GM21786 (cell line): ENCODE measurements at regions not wholly inside any gene's neighbourhood (a gene's known extent, or its start where the extent isn't known, plus 50 kb on each side); places are given as distances from the start of the nearest gene placed in this dataset.

Experiments
- ATAC-seq: cut with Tn5 transposase; IDR thresholded peaks from one replicate; pipeline ENCODE4 v1.9.1; 2021; ENCODE audit not compliant: unreplicated experiment

DNA sequence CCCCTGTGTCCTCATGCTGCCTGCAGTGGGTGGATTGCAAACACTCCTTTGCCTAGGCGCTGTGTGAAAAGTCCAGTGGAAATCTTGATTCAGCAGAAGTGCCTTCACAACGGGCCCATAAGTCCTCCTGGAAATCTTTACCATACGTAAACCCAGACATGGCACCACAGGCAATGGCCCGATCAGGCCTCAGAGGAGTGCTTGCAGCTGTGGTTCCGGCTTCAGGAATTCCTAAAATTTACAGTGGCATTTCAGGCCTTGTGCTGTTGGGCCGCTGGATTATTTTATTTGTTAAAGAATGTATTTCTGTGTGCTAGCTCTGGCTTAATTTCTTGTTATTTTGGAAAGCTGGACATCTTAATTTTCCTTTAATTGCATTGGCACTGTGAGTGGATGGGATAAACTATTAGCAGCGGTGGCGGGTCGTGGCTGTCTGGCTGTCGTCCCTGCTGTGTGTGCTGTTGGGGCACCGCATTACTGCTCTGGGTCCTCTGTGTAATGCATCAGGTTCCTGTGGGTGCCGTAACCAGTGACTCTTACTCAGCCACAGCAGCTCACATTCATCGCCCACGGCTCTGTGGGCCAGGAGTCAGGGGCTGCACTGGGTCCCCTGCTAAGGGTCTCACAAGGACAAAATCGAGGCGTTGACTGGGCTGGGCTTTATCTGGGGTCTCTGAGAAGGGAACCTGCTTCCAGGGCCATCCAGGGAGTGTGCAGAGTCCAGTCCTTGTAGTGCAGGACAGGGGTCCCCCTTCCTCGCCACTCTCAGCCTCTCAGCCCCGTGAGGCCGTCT, 73.1 kb downstream of the RTP5 start:
- ATAC-seq: no peak

GRCh38 chr2:241943209-241943850, 73.8 kb downstream of the RTP5 start:
- no peak for ATAC-seq

- no peak for ATAC-seq
Measured at GRCh38 chr2:241943961-241944575, 74.5 kb downstream of the RTP5 start.

DNA sequence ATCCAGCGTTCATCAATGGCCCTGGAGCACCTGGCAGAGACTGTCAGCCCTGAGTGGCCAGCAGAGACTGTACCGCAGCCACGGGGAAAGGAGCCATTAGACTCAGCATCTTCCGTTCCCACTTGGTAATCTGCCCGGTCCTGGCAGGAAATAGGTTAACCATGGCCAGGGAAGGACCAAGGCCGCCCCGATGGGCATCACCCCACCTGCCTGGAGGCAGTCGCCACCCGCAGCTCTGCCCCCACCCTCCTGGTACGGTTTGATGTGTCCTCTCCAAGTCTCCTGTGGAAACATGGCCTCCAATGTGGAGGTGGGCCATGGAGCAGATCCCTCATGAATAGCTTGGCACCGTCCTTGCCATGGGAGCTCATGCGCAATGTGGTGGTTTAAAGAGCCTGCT, 75.3 kb downstream of the RTP5 start:
- no peak for ATAC-seq

- ATAC-seq: no peak
Measured at GRCh38 chr2:241945311-241945710, 75.8 kb downstream of the RTP5 start.

GRCh38 chr2:241945803-241946202, 76.3 kb downstream of the RTP5 start:
- no peak for ATAC-seq

DNA sequence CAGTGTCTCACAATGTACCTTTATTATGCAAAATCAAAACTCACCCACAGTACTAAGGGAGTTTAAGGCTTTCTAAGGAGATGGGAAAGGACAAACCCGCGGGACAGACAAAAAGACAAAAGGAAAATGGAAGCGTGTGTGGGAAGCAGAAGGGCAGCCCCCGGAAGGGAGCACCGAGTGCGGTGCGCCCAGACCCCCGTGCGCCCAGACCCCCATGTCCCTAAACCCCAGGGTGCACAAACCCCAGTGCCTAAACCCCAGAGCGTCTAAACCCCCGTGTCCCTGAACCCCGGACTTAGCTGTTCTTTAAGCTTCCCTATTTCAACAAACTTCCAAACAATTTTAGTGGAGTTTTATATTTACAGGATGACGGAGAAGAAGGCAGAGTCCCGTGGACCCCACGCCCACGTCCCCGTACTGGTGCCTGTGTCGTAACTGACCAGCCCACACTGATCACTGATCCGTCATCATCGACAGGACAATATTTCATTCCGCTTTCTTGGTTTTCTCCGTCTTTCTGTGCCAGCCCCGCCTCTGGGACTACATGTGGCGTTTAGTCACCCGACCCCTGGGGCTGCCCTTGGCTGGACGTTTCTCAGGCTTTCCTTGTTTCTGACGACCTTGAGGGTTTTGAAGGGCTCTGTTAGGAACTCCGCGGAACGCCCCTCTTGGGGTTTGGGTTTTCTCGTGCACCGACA, 76.9 kb downstream of the RTP5 start:
- no peak for ATAC-seq

DNA sequence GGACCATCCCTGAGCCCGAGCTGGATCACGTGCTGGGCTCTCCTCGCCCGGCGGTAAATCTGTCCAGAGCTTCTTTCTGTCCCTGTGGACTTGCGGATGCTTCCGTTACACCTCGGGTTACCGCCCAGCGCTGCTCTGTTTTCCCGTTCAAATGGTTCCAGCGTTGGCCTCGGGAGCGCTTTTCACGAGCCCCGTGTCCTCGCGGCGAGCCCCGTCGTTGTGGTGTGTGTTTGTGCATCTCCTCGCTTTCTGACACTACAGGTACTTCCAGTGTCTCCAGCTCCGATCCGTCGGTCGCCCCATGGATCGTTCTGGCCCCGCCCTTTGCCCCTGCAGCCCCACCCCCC, 77.4 kb downstream of the RTP5 start:
- no peak for ATAC-seq

DNA sequence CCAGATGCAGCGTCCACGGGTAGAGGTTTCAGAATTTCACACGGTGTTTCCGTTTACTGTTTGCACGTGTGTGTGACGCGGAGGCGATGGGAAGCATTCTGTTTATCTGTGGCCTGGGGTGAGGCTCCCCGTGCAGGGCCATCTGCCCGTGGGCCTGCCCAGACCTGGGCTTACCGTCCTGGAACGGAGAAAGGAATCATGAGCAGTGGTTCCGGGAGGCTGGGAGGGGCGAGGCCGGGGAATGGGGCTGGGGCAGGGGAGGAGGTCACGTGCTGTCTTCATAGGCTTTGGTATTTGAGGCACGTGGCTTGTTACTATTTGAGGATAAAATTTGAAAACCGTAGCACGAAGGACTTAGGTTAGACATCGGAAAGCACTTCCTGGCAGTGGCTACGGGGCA, 77.9 kb downstream of the RTP5 start:
- no peak for ATAC-seq

DNA sequence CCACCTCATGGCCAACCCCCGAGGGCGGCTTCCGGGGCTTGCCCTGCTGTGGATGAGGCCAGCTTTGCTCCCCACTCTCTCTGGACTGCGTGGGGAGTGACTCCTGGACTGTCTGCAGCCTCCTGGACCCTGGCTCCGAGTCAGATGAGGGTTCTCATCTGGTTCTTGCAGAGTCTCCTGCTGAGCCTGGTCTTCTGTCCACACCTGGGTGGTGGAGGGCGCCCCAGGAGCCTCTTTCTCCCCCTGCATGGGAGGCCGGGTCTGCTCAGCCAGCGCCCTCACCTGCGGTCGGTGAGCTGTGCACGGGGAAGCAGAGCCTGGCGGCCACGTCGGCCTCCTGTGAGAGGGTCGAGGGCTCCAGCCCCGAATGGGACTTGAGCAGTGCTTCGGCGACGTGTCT, 78.3 kb downstream of the RTP5 start:
- ATAC-seq: no peak

DNA sequence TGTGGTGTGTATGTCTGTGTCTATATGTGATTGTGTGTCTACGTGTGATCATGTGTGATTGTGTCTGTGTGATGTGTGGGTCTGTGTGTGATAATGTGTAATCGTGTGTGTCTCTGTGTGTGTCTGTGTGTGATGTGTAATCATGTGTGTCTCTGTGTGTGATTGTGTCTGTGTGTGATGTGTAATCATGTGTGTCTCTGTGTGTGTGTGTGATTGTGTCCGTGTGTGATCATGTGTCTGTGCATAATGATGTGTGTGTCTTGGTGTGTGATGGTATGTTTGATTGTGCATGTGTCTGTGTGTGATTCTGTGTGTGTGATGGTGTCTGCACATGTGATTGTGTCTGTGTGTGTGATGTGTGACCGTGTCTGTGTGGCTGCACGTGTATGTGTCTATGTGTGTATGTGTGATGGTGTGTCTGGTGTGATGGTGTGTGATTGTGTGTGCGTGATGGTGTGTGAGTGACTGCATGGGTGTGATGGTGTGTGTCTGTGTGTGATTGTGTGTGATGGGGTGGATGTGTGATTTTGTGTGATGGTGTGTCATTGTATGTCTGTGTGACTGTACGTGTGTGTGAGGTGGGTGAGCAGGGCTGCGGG, 78.9 kb downstream of the RTP5 start:
- no peak for ATAC-seq

DNA sequence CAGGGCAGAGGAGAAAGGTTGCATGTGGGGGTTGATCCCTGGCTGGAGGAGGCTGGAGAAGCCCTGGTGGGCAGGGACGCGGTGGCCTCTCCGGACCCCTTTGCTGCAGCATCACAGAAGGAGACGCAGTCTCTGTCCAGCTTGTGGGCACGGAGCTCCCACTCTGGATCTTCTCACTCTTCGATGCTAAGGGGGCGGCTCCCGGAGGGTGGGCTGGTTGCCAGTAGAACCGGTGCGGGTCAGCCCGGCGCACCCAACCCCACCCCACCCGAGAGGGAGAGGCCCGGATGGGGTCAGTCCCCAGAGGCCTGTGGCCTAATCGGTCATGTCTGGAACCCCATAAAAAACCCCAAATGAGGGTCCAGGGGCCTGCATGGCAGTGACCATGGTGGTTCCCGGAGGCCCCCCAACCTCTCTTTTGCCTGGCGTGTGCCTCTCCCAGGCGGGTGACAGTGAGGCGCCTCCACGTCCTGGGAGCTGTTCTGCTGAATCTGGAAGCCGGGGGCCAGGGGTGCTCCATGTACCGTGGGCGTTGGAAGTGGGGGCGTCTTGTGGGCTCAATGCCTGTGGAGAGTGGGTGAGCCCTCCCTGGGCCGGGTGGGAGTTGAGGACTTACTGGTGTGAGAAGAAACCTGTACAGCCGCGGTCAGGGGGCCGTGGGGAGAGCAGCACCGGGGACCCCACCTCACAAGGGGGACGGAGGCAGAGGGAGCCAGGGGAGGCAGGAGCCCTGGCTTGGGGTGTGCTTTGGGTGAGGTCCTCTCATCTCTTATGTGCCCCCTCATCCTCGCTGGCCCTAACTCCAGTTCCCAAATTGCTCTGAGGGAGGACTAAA, 79.6 kb downstream of the RTP5 start:
- ATAC-seq: no peak

GRCh38 chr2:241949736-241950412, 80.3 kb downstream of the RTP5 start:
- ATAC-seq: no peak

DNA sequence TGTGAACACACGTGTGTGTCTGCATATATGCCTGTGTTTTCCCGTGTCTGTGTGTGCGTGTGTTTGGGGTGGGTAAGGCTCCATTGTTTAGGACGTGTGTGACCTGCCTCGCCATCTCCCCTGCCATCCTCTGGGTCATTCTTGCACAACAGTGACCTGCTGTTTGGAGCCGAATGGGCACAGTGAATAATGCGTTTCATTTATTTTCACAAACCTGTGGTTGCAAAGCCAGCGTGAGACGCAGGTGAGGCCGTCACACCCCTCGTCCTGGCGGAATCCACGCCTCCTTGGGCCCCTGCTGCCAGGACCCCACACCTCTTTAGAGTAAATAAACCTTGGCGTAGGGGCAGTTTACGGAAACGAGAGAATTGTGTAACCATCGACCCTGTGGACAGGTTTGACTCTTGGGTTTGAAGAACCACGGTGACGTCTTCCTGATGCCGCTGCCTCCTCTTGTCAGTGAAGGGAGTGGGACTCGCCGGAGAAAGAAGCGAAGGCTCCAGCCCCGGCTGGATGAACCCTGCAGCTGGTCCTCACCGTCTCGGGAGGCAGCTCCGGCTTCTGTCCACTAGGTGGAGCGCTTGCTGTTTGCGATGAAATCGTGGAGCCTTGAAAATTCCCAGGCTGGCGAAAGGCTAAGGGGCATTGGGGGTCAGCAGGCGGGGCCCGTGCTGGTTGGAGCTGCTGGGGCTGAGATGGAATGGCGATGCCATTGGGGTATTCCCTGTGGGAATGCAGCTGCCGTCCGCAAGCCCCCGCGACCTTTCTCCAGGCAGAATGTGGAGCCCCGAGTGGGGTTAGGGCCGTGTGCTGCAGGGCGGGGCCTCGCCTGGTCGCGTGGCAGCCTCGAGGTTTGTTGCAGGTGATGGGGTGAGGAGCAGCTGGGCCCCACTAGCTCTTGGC, 81.1 kb downstream of the RTP5 start:
- no peak for ATAC-seq

DNA sequence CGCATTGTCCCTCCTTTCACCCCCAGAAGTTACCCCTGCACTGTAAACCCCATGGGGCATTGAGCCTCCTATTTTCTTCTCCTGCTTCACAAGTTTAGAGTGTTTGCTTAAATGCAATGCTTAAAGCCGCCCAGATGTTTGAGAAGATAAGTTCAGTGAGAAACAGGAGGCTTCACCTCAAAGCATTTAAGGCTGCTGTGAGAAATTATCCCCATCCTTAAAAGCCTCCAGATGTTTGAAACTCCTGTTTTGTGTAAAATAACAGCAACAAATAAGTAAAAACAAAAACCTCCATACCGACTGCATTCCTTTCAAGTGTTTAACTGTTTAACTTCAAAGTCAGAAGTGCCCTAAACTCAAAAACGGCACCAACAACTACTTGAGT, 81.8 kb downstream of the RTP5 start:
- ATAC-seq: no peak

- ATAC-seq: no peak
Measured at GRCh38 chr2:241951920-241952319, 82.4 kb downstream of the RTP5 start.

GRCh38 chr2:241952816-241953215, 83.3 kb downstream of the RTP5 start:
- ATAC-seq: no peak

DNA sequence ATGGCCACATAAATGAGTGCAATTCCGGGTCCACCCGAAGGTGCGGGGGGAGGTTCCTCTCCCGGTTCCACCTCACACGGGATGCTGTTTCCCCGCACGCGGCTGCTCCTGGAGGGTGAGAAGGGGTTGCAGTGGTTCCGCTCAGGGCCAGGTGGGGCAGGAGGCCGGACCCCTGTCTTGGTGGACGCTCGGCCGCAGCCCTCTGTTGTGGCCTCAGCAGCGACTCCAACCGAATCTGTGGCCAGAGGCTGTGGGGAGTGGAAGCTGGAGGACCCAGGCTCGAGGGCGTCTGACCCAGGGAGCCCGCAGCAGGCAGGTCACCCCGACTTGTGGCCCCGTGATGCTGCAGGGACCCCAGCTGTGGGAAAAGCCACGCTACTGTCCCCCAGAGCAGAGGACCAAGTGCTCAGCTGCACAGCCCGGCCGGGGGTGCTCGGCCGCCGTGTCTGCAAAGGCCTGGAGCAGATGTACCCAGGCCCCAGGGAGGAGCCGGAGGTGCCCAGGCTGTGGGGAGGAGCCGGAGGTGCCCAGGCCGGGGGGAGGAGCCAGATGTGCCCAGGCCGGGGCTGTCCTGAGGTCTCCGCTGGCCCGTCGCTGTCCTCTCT, 83.9 kb downstream of the RTP5 start:
- no peak for ATAC-seq
